IMR-90 (cell line): ENCODE measurements at regions not wholly inside any gene's neighbourhood (a gene's known extent, or its start where the extent isn't known, plus 50 kb on each side); places are given as distances from the start of the nearest gene placed in this dataset.

Experiments used
- BHLHE40 ChIP-seq: fragments of 150-350 bp; IDR thresholded peaks from 2 replicates; pipeline ENCODE4 v1.6.1; 2016; ENCODE audit warnings: mild to moderate bottlenecking, low read depth, low read length
- CEBPB ChIP-seq: IDR thresholded peaks from 2 replicates; pipeline ENCODE4 v1.6.1; 2012; ENCODE audit warnings: low read depth, low read length, improper control_type of control experiment
- CTCF ChIP-seq: conservative IDR thresholded peaks from 2 replicates; pipeline ENCODE4 v1.5.1; 2012; ENCODE audit warnings: mild to moderate bottlenecking, low read depth, low read length, improper control_type of control experiment
- FOS ChIP-seq: fragments of 150-350 bp; IDR thresholded peaks from 2 replicates; pipeline ENCODE4 v1.6.1; 2016; ENCODE audit warnings: low read depth, low read length
- MAFK ChIP-seq: IDR thresholded peaks from 2 replicates; pipeline ENCODE4 v1.6.1; 2012; ENCODE audit warnings: low read depth, low read length, improper control_type of control experiment
- MAZ ChIP-seq: IDR thresholded peaks from 2 replicates; pipeline ENCODE4 v1.6.1; 2012; ENCODE audit warnings: low read depth, mild to moderate bottlenecking, low read length, improper control_type of control experiment, moderate library complexity, borderline replicate concordance
- MXI1 ChIP-seq: IDR thresholded peaks from 2 replicates; pipeline ENCODE4 v1.6.1; 2012; ENCODE audit warnings: low read depth, mild to moderate bottlenecking, low read length, moderate library complexity, borderline replicate concordance
- POLR2A ChIP-seq: IDR thresholded peaks from 2 replicates; pipeline ENCODE4 v1.6.1; 2012; ENCODE audit warnings: mild to moderate bottlenecking, low read depth, low read length
- RCOR1 ChIP-seq: IDR thresholded peaks from 2 replicates; pipeline ENCODE4 v1.6.1; 2012; ENCODE audit warnings: mild to moderate bottlenecking, low read length, improper control_type of control experiment; ENCODE audit not compliant: insufficient replicate concordance
- SMC3 ChIP-seq: fragments of 150-350 bp; IDR thresholded peaks from 2 replicates; pipeline ENCODE4 v1.6.1; 2016; ENCODE audit warnings: low read depth, mild to moderate bottlenecking, antibody characterized with exemption, low read length, moderate library complexity
- USF2 ChIP-seq: fragments of 150-350 bp; IDR thresholded peaks from 2 replicates; pipeline ENCODE4 v1.6.1; 2017; ENCODE audit warnings: mild to moderate bottlenecking, antibody characterized with exemption, low read length, low read depth

DNA sequence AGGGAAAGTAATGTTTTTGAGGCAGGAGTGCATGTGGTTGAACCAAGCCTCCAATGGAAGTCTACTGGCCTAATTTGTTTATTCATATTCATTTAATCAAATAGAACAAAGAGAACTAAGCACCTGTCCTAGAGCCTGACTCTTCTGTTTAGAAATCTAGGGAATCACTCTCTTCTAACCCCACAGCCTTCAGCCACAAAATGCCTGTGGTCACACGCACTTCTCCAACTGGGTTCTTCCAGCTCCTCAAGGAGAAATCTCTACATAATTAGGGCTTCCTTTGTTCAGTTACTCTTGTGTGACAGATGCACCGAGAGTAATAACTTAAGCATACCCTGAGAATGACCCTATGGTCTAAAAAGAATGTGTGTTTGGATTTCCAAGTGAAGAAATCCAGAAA lies 133.7 kb upstream of the NAMPT start:
- TF ChIP-seq CTCF (no peak), POLR2A (no peak), SMC3 (no peak), CEBPB (no peak), USF2 (no peak), MXI1 (no peak), FOS (no peak), RCOR1 (no peak), BHLHE40 (no peak), MAZ (no peak), MAFK (no peak)
